C4-2B (cell line): ENCODE measurements at regions not wholly inside any gene's neighbourhood (a gene's known extent, or its start where the extent isn't known, plus 50 kb on each side); places are given as distances from the start of the nearest gene placed in this dataset.

Experiments used
- H3K27ac ChIP-seq: fragments of 450-650 bp; 2 replicates; pipeline ENCODE4 v1.5.1; 2017
- CTCF ChIP-seq: fragments of 450-650 bp; conservative IDR thresholded peaks from 2 replicates; pipeline ENCODE4 v1.5.1; 2017; ENCODE audit warnings: mild to moderate bottlenecking
- ZFX ChIP-seq: fragments of 450-650 bp; IDR thresholded peaks from 2 replicates; pipeline ENCODE4 v1.6.1; 2017

- TF ChIP-seq CTCF (no peak), ZFX (no peak)
- H3K27ac ChIP-seq: no peak overlapping the region
These were observed 159.0 kb upstream of the CTNNB1 start for GRCh38 chr3:41040256-41040655.

- TF ChIP-seq ZFX: no peak
- no peak overlapping the region for H3K27ac ChIP-seq
These were observed 157.8 kb upstream of the CTNNB1 start for GRCh38 chr3:41041462-41041861.

- TF ChIP-seq ZFX (no peak), CTCF (no peak)
- H3K27ac ChIP-seq: no peak overlapping the region
These were observed 157.4 kb upstream of the CTNNB1 start for GRCh38 chr3:41041899-41042298.

- H3K27ac ChIP-seq: no peak overlapping the region
- no peak for TF ChIP-seq CTCF
- TF ChIP-seq ZFX: no peak
These were observed 154.8 kb upstream of the CTNNB1 start for GRCh38 chr3:41044523-41044922.

- TF ChIP-seq ZFX: no peak
- no peak for TF ChIP-seq CTCF
- H3K27ac ChIP-seq: no peak overlapping the region
These were observed 153.8 kb upstream of the CTNNB1 start for GRCh38 chr3:41045491-41045890.

- no peak for TF ChIP-seq ZFX
- no peak overlapping the region for H3K27ac ChIP-seq
These were observed 149.2 kb upstream of the CTNNB1 start for GRCh38 chr3:41050144-41050543.

- H3K27ac ChIP-seq: no peak overlapping the region
- TF ChIP-seq ZFX: no peak
- TF ChIP-seq CTCF: no peak
These were observed 146.1 kb upstream of the CTNNB1 start for GRCh38 chr3:41053220-41053619.

GRCh38 chr3:41060106-41060505, 139.2 kb upstream of the CTNNB1 start:
- TF ChIP-seq ZFX (no peak), CTCF (no peak)
- H3K27ac ChIP-seq: no peak overlapping the region

- TF ChIP-seq ZFX (no peak), CTCF (no peak)
- no peak overlapping the region for H3K27ac ChIP-seq
These were observed 135.2 kb upstream of the CTNNB1 start for GRCh38 chr3:41064070-41064469.
